ENCODE measurements at regions not wholly inside any gene's neighbourhood (a gene's known extent, or its start where the extent isn't known, plus 50 kb on each side); places are given as distances from the start of the nearest gene placed in this dataset.

DNA sequence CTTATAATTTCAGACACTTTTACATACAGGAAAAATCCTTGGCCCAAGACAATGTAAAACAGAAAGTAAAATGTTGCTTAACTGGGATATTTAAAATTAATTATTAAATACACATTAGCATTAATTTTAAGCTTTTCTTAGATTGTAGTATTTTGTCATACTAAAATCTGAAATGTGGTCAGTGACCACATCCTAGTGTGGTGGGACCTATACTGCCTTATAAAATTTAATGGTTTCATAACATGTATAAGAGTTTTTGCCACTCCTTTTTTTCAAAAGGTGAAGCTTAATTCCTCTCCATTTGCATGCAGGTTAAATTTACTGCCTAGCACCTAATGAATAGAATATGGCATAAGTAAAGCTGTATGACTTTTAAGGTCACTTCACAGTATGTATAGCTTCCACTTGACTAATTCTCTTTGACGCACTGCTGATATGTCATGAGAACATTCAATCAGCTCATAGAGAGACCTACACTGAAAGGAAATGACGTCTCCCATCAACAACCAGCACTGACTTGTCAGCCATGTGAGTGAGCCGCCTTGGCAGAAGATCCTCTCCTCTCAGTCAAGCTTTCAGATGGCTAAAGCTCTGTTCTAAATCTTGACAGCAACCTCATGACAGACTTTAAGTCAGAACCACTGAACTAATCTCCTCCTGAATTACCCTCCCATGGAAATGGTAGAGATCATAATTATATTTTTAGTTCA lies 847.8 kb downstream of the SI start:
- Histone ChIP-seq H3K9me3 (no peaks in the 10 kb centered on the region), H3K4me3 (no peak overlapping the region), H3K27ac (no peak overlapping the region), H3K36me3 (no peaks in the 10 kb centered on the region), H3K27me3 (no peaks in the 10 kb centered on the region), H3K4me1 (no peaks in the 10 kb centered on the region)
- 52 to 68% (median 55%) methylated on average over 3 of the region's 3 CpGs for WGBS, 4 donors
- TF ChIP-seq, protein P1, sequence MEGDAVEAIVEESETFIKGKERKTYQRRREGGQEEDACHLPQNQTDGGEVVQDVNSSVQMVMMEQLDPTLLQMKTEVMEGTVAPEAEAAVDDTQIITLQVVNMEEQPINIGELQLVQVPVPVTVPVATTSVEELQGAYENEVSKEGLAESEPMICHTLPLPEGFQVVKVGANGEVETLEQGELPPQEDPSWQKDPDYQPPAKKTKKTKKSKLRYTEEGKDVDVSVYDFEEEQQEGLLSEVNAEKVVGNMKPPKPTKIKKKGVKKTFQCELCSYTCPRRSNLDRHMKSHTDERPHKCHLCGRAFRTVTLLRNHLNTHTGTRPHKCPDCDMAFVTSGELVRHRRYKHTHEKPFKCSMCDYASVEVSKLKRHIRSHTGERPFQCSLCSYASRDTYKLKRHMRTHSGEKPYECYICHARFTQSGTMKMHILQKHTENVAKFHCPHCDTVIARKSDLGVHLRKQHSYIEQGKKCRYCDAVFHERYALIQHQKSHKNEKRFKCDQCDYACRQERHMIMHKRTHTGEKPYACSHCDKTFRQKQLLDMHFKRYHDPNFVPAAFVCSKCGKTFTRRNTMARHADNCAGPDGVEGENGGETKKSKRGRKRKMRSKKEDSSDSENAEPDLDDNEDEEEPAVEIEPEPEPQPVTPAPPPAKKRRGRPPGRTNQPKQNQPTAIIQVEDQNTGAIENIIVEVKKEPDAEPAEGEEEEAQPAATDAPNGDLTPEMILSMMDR (IDR thresholded peaks at IDR 0.05) = no peak
- TF ChIP-seq POLR2A (IDR thresholded peaks at IDR 0.05) = no peak
- no peak for DNase-seq
- intact Hi-C loops (cut with DNase I) = no loop called here
- ATAC-seq = no peak

DNA sequence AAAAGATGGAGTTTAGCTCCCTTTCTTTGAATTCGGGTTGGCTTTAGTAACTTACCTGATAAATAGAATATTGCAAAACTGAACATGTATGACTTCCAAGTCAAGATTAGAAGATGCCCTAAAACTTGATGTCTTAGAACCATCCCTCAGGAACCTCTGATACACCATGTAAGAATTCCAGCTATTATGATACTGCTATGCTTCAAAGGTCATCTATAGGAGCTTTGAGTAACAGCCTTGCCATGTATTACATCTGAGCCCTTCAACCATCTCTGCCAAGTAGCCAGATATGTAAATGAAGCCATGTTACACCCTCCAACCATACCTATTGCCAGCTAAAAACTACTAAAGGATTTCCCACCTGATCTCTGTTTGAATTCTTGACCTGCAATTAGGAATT lies 854.2 kb downstream of the SI start:
- no peaks in the 10 kb centered on the region for H3K27me3 ChIP-seq
- no peaks in the 10 kb centered on the region for H3K36me3 ChIP-seq
- WGBS, 4 donors = 0% methylated on average over 1 of the region's 1 CpG
- no peak overlapping the region for H3K27ac ChIP-seq
- H3K4me1 ChIP-seq = no peaks in the 10 kb centered on the region
- ATAC-seq (no peak), DNase-seq (no peak)
- no peak overlapping the region for H3K4me3 ChIP-seq
- H3K9me3 ChIP-seq = peaks cover 0 to 15% (median 0%) of the 10 kb centered on the region in 12 donors
- TF ChIP-seq, protein P1 (IDR thresholded peaks at IDR 0.05) = no peak
- no peak for TF ChIP-seq POLR2A (IDR thresholded peaks at IDR 0.05)
- intact Hi-C loops (cut with DNase I) = no loop called here

DNA sequence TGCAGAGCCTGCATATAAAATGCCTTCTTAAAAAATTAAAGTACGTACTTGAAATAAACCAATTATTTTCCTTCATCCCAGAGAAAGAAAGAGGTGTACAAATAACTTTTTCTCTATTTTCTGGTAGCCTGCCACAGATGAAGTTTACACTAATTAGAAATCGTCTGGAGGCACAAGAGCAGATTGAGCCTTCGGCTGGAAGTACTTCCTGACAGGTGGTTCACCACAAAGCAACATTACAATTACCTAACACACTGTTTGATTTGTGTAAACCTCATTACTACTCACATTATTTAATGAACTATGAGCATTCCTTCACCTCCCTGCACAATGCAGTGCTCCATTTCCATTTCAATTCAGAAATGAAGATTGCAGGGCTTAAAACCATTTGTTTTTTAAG lies 856.1 kb downstream of the SI start:
- DNase-seq (no peak), ATAC-seq (no peak)
- TF ChIP-seq, protein P1 (IDR thresholded peaks at IDR 0.05) = no peak
- TF ChIP-seq POLR2A (IDR thresholded peaks at IDR 0.05) = no peak
- Histone ChIP-seq H3K4me3 (no peak overlapping the region), H3K4me1 (no peaks in the 10 kb centered on the region), H3K27me3 (no peaks in the 10 kb centered on the region), H3K9me3 (peaks cover 0 to 19% (median 0%) of the 10 kb centered on the region in 12 donors), H3K36me3 (no peaks in the 10 kb centered on the region), H3K27ac (no peak overlapping the region)
- intact Hi-C loops (cut with DNase I) = no loop called here
- WGBS, 4 donors = 54 to 60% (median 56%) methylated on average over 3 of the region's 3 CpGs

DNA sequence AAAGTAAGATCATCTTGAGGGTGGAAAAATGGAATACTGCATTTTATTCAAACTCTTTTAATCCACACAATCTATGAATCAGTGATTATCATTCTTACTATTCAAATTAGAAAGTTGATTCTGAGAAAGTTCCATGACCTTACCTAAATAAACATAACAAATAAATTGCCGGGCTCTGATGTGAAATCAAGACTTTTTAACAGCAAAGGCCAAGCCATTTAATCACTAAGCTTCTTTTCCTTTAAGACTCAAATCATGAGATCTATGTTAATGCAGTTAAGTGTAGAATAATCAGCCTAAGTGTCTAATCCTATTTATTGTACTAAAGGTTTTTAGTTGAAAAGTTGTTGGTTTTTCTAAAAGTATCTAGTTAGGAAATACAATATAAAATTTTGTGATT lies 857.0 kb downstream of the SI start:
- H3K27ac ChIP-seq = no peak overlapping the region
- ATAC-seq = no peak
- intact Hi-C loops (cut with DNase I) = no loop called here
- H3K4me3 ChIP-seq = no peak overlapping the region
- TF ChIP-seq, protein P1 (IDR thresholded peaks at IDR 0.05) = no peak
- TF ChIP-seq POLR2A (IDR thresholded peaks at IDR 0.05) = no peak
- 80 to 92% (median 82%) methylated on average over 1 of the region's 1 CpG for WGBS, 4 donors
- no peaks in the 10 kb centered on the region for H3K36me3 ChIP-seq
- DNase-seq = no peak
- H3K9me3 ChIP-seq = peaks cover 0 to 19% (median 0%) of the 10 kb centered on the region in 12 donors
- no peaks in the 10 kb centered on the region for H3K27me3 ChIP-seq
- H3K4me1 ChIP-seq = no peaks in the 10 kb centered on the region

Measured in heart left ventricle (tissue), 16 donors.